Stimulated activated memory B cell treated with anti-CD40 and anti-IgM and Interleukin-4, amounts not matched to agents 10 μg/mL and 1 μg/mL and 100 μg/mL, for 72 hours (primary cell): ENCODE measurements at regions not wholly inside any gene's neighbourhood (a gene's known extent, or its start where the extent isn't known, plus 50 kb on each side); places are given as distances from the start of the nearest gene placed in this dataset.

Experiments used
- ATAC-seq: fragments of 150-1000 bp; cut with Tn5 transposase; 2 replicates; pipeline ENCODE4 v1.10.0; 2021
- H3K27ac Mint-ChIP-seq: one replicate; pipeline ENCODE4 v1.8.0; 2022; ENCODE audit warnings: mild to moderate bottlenecking, mixed read lengths
- H3K27me3 Mint-ChIP-seq: one replicate; pipeline ENCODE4 v1.8.0; 2022; ENCODE audit warnings: mixed read lengths
- H3K36me3 Mint-ChIP-seq: one replicate; pipeline ENCODE4 v1.8.0; 2022; ENCODE audit warnings: mixed read lengths
- H3K4me1 Mint-ChIP-seq: one replicate; pipeline ENCODE4 v1.8.0; 2022; ENCODE audit warnings: mixed read lengths
- H3K4me3 Mint-ChIP-seq: one replicate; pipeline ENCODE4 v1.8.0; 2022; ENCODE audit warnings: mild to moderate bottlenecking, moderate library complexity, mixed read lengths
- H3K9me3 Mint-ChIP-seq: one replicate; pipeline ENCODE4 v1.8.0; 2022; ENCODE audit warnings: mixed read lengths

GRCh38 chr2:155815275-155815674 is 517.2 kb downstream of the NR4A2 start:
- no peaks in the 10 kb centered on the region for H3K9me3 Mint-ChIP-seq
- ATAC-seq: peak; percentile 31
- H3K4me1 Mint-ChIP-seq: no peaks in the 10 kb centered on the region
- no peaks in the 10 kb centered on the region for H3K36me3 Mint-ChIP-seq
- no peak overlapping the region for H3K27ac Mint-ChIP-seq
- no peak overlapping the region for H3K4me3 Mint-ChIP-seq
- no peaks in the 10 kb centered on the region for H3K27me3 Mint-ChIP-seq

- Mint-ChIP-seq H3K4me1 (no peaks in the 10 kb centered on the region), H3K9me3 (no peaks in the 10 kb centered on the region), H3K27ac (no peak overlapping the region), H3K4me3 (no peak overlapping the region), H3K27me3 (no peaks in the 10 kb centered on the region), H3K36me3 (no peaks in the 10 kb centered on the region)
- no peak for ATAC-seq
These were observed 522.1 kb downstream of the NR4A2 start for GRCh38 chr2:155810411-155810810.

- no peaks in the 10 kb centered on the region for H3K27me3 Mint-ChIP-seq
- H3K9me3 Mint-ChIP-seq: no peaks in the 10 kb centered on the region
- H3K36me3 Mint-ChIP-seq: no peaks in the 10 kb centered on the region
- no peak overlapping the region for H3K4me3 Mint-ChIP-seq
- no peak overlapping the region for H3K27ac Mint-ChIP-seq
- H3K4me1 Mint-ChIP-seq: no peaks in the 10 kb centered on the region
- ATAC-seq: no peak
These were observed 529.6 kb downstream of the NR4A2 start for GRCh38 chr2:155802888-155803287.

- Mint-ChIP-seq H3K4me3 (no peak overlapping the region), H3K36me3 (no peaks in the 10 kb centered on the region), H3K27me3 (no peaks in the 10 kb centered on the region), H3K9me3 (peaks cover 17% of the 10 kb centered on the region), H3K27ac (no peak overlapping the region), H3K4me1 (no peaks in the 10 kb centered on the region)
- no peak for ATAC-seq
These were observed 539.9 kb downstream of the NR4A2 start for GRCh38 chr2:155792666-155793065.

GRCh38 chr2:155770516-155770915 is 562.0 kb downstream of the NR4A2 start:
- no peak overlapping the region for H3K4me3 Mint-ChIP-seq
- ATAC-seq: no peak
- H3K27me3 Mint-ChIP-seq: no peaks in the 10 kb centered on the region
- H3K4me1 Mint-ChIP-seq: no peaks in the 10 kb centered on the region
- peaks cover 3% of the 10 kb centered on the region for H3K9me3 Mint-ChIP-seq
- no peak overlapping the region for H3K27ac Mint-ChIP-seq
- no peaks in the 10 kb centered on the region for H3K36me3 Mint-ChIP-seq

- H3K36me3 Mint-ChIP-seq: no peaks in the 10 kb centered on the region
- H3K4me1 Mint-ChIP-seq: no peaks in the 10 kb centered on the region
- H3K27ac Mint-ChIP-seq: no peak overlapping the region
- no peaks in the 10 kb centered on the region for H3K27me3 Mint-ChIP-seq
- no peak for ATAC-seq
- H3K4me3 Mint-ChIP-seq: no peak overlapping the region
- peaks cover 3% of the 10 kb centered on the region for H3K9me3 Mint-ChIP-seq
These were observed 566.0 kb downstream of the NR4A2 start for GRCh38 chr2:155766342-155767115.

- no peaks in the 10 kb centered on the region for H3K9me3 Mint-ChIP-seq
- no peak overlapping the region for H3K27ac Mint-ChIP-seq
- H3K36me3 Mint-ChIP-seq: no peaks in the 10 kb centered on the region
These were observed 577.0 kb downstream of the NR4A2 start for GRCh38 chr2:155755481-155755880.

GRCh38 chr2:155748131-155748530 is 584.4 kb downstream of the NR4A2 start:
- Mint-ChIP-seq H3K4me1 (no peaks in the 10 kb centered on the region), H3K4me3 (no peak overlapping the region), H3K27me3 (no peaks in the 10 kb centered on the region), H3K36me3 (no peaks in the 10 kb centered on the region), H3K27ac (no peak overlapping the region), H3K9me3 (peaks cover 5% of the 10 kb centered on the region)
- ATAC-seq: no peak

More at GRCh38 chr2:155755481-155755880, 577.0 kb downstream of the NR4A2 start:
- no peak for ATAC-seq
- Mint-ChIP-seq H3K4me1 (no peaks in the 10 kb centered on the region), H3K4me3 (no peak overlapping the region), H3K27me3 (no peaks in the 10 kb centered on the region)

GRCh38 chr2:155747531-155747930 is 585.0 kb downstream of the NR4A2 start:
- H3K9me3 Mint-ChIP-seq: peaks cover 5% of the 10 kb centered on the region
- no peak overlapping the region for H3K4me3 Mint-ChIP-seq
- ATAC-seq: no peak
- H3K4me1 Mint-ChIP-seq: no peaks in the 10 kb centered on the region
- no peaks in the 10 kb centered on the region for H3K36me3 Mint-ChIP-seq
- H3K27ac Mint-ChIP-seq: no peak overlapping the region
- no peaks in the 10 kb centered on the region for H3K27me3 Mint-ChIP-seq

GRCh38 chr2:155733091-155733853 is 599.2 kb downstream of the NR4A2 start:
- no peaks in the 10 kb centered on the region for H3K9me3 Mint-ChIP-seq
- H3K4me3 Mint-ChIP-seq: no peak overlapping the region
- peak; percentile 27 for ATAC-seq
- no peaks in the 10 kb centered on the region for H3K36me3 Mint-ChIP-seq
- no peaks in the 10 kb centered on the region for H3K4me1 Mint-ChIP-seq
- no peaks in the 10 kb centered on the region for H3K27me3 Mint-ChIP-seq
- no peak overlapping the region for H3K27ac Mint-ChIP-seq

GRCh38 chr2:155730804-155731203 is 601.7 kb downstream of the NR4A2 start:
- no peaks in the 10 kb centered on the region for H3K4me1 Mint-ChIP-seq
- no peak overlapping the region for H3K4me3 Mint-ChIP-seq
- H3K27ac Mint-ChIP-seq: no peak overlapping the region
- H3K9me3 Mint-ChIP-seq: no peaks in the 10 kb centered on the region
- ATAC-seq: no peak
- H3K27me3 Mint-ChIP-seq: no peaks in the 10 kb centered on the region
- H3K36me3 Mint-ChIP-seq: no peaks in the 10 kb centered on the region

- no peaks in the 10 kb centered on the region for H3K4me1 Mint-ChIP-seq
- H3K9me3 Mint-ChIP-seq: no peaks in the 10 kb centered on the region
- ATAC-seq: peak; percentile 54
- H3K27ac Mint-ChIP-seq: no peak overlapping the region
- H3K36me3 Mint-ChIP-seq: no peaks in the 10 kb centered on the region
- no peak overlapping the region for H3K4me3 Mint-ChIP-seq
- no peaks in the 10 kb centered on the region for H3K27me3 Mint-ChIP-seq
These were observed 605.2 kb downstream of the NR4A2 start for GRCh38 chr2:155727187-155727895.

- no peak for ATAC-seq
- no peak overlapping the region for H3K27ac Mint-ChIP-seq
- no peak overlapping the region for H3K4me3 Mint-ChIP-seq
- H3K27me3 Mint-ChIP-seq: no peaks in the 10 kb centered on the region
- no peaks in the 10 kb centered on the region for H3K9me3 Mint-ChIP-seq
- H3K4me1 Mint-ChIP-seq: no peaks in the 10 kb centered on the region
- no peaks in the 10 kb centered on the region for H3K36me3 Mint-ChIP-seq
These were observed 610.2 kb downstream of the NR4A2 start for GRCh38 chr2:155722290-155722689.

- H3K9me3 Mint-ChIP-seq: no peaks in the 10 kb centered on the region
- H3K36me3 Mint-ChIP-seq: no peaks in the 10 kb centered on the region
- H3K27me3 Mint-ChIP-seq: no peaks in the 10 kb centered on the region
- no peak overlapping the region for H3K27ac Mint-ChIP-seq
- no peak for ATAC-seq
- H3K4me1 Mint-ChIP-seq: no peaks in the 10 kb centered on the region
- H3K4me3 Mint-ChIP-seq: no peak overlapping the region
These were observed 616.8 kb downstream of the NR4A2 start for GRCh38 chr2:155715705-155716104.

GRCh38 chr2:155714983-155715382 is 617.5 kb downstream of the NR4A2 start:
- no peak for ATAC-seq
- Mint-ChIP-seq H3K4me1 (no peaks in the 10 kb centered on the region), H3K36me3 (no peaks in the 10 kb centered on the region), H3K27me3 (no peaks in the 10 kb centered on the region), H3K4me3 (no peak overlapping the region), H3K27ac (no peak overlapping the region), H3K9me3 (no peaks in the 10 kb centered on the region)
